Endothelial cell of umbilical vein (primary cell): ENCODE measurements at regions not wholly inside any gene's neighbourhood (a gene's known extent, or its start where the extent isn't known, plus 50 kb on each side); places are given as distances from the start of the nearest gene placed in this dataset.

Experiments used
- BruUV-seq: library from RNA; stranded (reverse); fragments of 400-500 nt; replicated peaks from 2 replicates; lab custom pipeline; 2021; lab: Mats Ljungman, UMichigan
- CTCF ChIA-PET: fragments of 300-600, 350-600 bp; sonication (Branson Sonifier 250); formaldehyde crosslinking; loops from one replicate; lab custom pipeline; 2021; ENCODE audit warnings: antibody characterized with exemption, inconsistent platforms; lab: Charles Lee
- POLR2A ChIA-PET: fragments of 300-600, 350-600 bp; sonication (Branson Sonifier 250); formaldehyde crosslinking; loops from one replicate; lab custom pipeline; 2021; ENCODE audit warnings: antibody characterized with exemption, inconsistent platforms; lab: Charles Lee
- DNase-seq: peaks from one replicate; pipeline ENCODE4 v3.0.0-alpha.2; 2011; ENCODE audit warnings: low read depth, low spot score
- FAIRE-seq: peaks from 2 replicates; lab custom pipeline; 2011; peaks lifted over from hg19 to GRCh38; lab: Jason Lieb, UNC
- H2AFZ ChIP-seq: 2 replicates; pipeline ENCODE4 v1.6.0; 2012; ENCODE audit warnings: low read depth, low read length, control low read depth, inconsistent platforms
- H3K27ac ChIP-seq: 2 replicates; pipeline ENCODE4 v1.5.1; 2011; ENCODE audit warnings: low read depth, mild to moderate bottlenecking, control low read depth, low read length, moderate library complexity; ENCODE audit not compliant: insufficient read depth
- H3K27me3 ChIP-seq, 2 experiments: 2 replicates each; pipeline versions ENCODE4 v1.6.0 to v1.6.1; 2011; ENCODE audit warnings: low read length in 2 of 2, mixed read lengths in 1 of 2; ENCODE audit not compliant: control insufficient read depth in 2 of 2, insufficient read depth in 2 of 2
- H3K36me3 ChIP-seq, 2 experiments: 2 replicates in 1 of 2; 3 replicates in 1 of 2; pipeline ENCODE4 v1.5.1; 2011; ENCODE audit warnings: low read length in 2 of 2, mild to moderate bottlenecking in 1 of 2, moderate library complexity in 1 of 2; ENCODE audit not compliant: control insufficient read depth in 2 of 2, insufficient read depth in 2 of 2; ENCODE audit errors: extremely low read depth in 1 of 2
- H3K4me1 ChIP-seq: 3 replicates; pipeline ENCODE4 v1.5.1; 2011; ENCODE audit warnings: mild to moderate bottlenecking, low read length; ENCODE audit not compliant: control insufficient read depth, insufficient read depth; ENCODE audit errors: extremely low read depth
- H3K4me2 ChIP-seq: 2 replicates; pipeline ENCODE4 v1.6.1; 2011; ENCODE audit warnings: low read length, control low read depth, mixed read lengths; ENCODE audit not compliant: insufficient read depth
- H3K4me3 ChIP-seq, 3 experiments: fragments of 200-600 bp in 1 of 3; sonication (generic), shearing (Covaris generic) in 1 of 3; replicated peaks in 1 of 3; 2 replicates each; pipeline ENCODE4 v1.5.1; 2011 to 2016; ENCODE audit warnings: control low read depth in 3 of 3, low read length in 3 of 3, mild to moderate bottlenecking in 2 of 3, inconsistent platforms in 1 of 3, low read depth in 1 of 3, moderate library complexity in 1 of 3; ENCODE audit not compliant: insufficient read depth in 1 of 3
- H3K79me2 ChIP-seq: 2 replicates; pipeline ENCODE4 v1.6.0; 2012; ENCODE audit warnings: low read length, inconsistent platforms; ENCODE audit not compliant: control insufficient read depth, insufficient read depth
- H3K9ac ChIP-seq: replicated peaks from 2 replicates; pipeline ENCODE3; 2011; ENCODE audit warnings: low read length, control low read depth; ENCODE audit not compliant: insufficient read depth; ENCODE audit errors: extremely low read depth
- H3K9me1 ChIP-seq: replicated peaks from 3 replicates; pipeline ENCODE4 v1.6.0; 2011; ENCODE audit warnings: mild to moderate bottlenecking, low read length; ENCODE audit not compliant: control insufficient read depth, insufficient read depth; ENCODE audit errors: extremely low read depth
- H3K9me3 ChIP-seq: replicated peaks from 2 replicates; pipeline ENCODE4 v1.5.1; 2012; ENCODE audit warnings: low read length, inconsistent platforms; ENCODE audit not compliant: control insufficient read depth, insufficient read depth
- H4K20me1 ChIP-seq: replicated peaks from 2 replicates; pipeline ENCODE3; 2011; ENCODE audit warnings: mild to moderate bottlenecking, low read length; ENCODE audit not compliant: control insufficient read depth, insufficient read depth; ENCODE audit errors: extremely low read depth
- EZH2 ChIP-seq: IDR thresholded peaks from 2 replicates; pipeline ENCODE4 v1.6.1; 2012; ENCODE audit warnings: borderline replicate concordance, low read depth, mild to moderate bottlenecking, moderate library complexity, low read length, inconsistent platforms; ENCODE audit not compliant: severe bottlenecking
- FOS ChIP-seq: IDR thresholded peaks from 2 replicates; pipeline ENCODE4 v1.6.1; 2011; ENCODE audit warnings: mild to moderate bottlenecking, low read length, moderate library complexity, borderline replicate concordance; ENCODE audit not compliant: insufficient read depth
- GATA2 ChIP-seq: IDR thresholded peaks from 2 replicates; pipeline ENCODE4 v1.7.0; 2011; ENCODE audit warnings: low read depth, mild to moderate bottlenecking, moderate library complexity, mixed read lengths, low read length; ENCODE audit not compliant: insufficient read length, insufficient read depth
- JUN ChIP-seq: IDR thresholded peaks from 2 replicates; pipeline ENCODE4 v1.6.1; 2011; ENCODE audit warnings: borderline replicate concordance, low read depth; ENCODE audit not compliant: insufficient read length, insufficient read depth
- MAX ChIP-seq: IDR thresholded peaks from 2 replicates; pipeline ENCODE4 v1.6.1; 2011; ENCODE audit not compliant: insufficient read depth, insufficient read length
- MYC ChIP-seq: IDR thresholded peaks from one replicate; pipeline ENCODE4 v1.6.1; 2011; ENCODE audit warnings: mild to moderate bottlenecking, low read depth, low read length
- POLR2A ChIP-seq: IDR thresholded peaks from 2 replicates; pipeline ENCODE4 v1.6.1; 2012; ENCODE audit warnings: low read depth, mild to moderate bottlenecking, control low read depth, low read length
- POLR2AphosphoS5 ChIP-seq: IDR thresholded peaks from 2 replicates; pipeline ENCODE4 v1.6.1; 2012; ENCODE audit warnings: low read depth, mild to moderate bottlenecking, control low read depth, low read length, moderate library complexity; ENCODE audit not compliant: insufficient read depth
- dilution Hi-C: fragments of 300-500 bp; cut with MboI; formaldehyde crosslinking; loops from one replicate; pipeline ENCODE4 v1.15.0; 2019; ENCODE audit warnings: low sequenced_read_pairs; ENCODE audit not compliant: extremely low pct_ligation_motif_present
- intact Hi-C: fragments of 100-400 bp; cut with micrococcal nuclease; formaldehyde crosslinking; loops from one replicate; pipeline ENCODE4 v1.10.0; 2022
- TF ChIP-seq, protein P1 (sequence below), 2 donors: IDR thresholded peaks; 1 replicate in 1 of 2; 2 replicates in 1 of 2; pipeline ENCODE4 v1.5.1; 2011; ENCODE audit warnings: low read length in 2 of 2, mild to moderate bottlenecking in 2 of 2, moderate library complexity in 2 of 2, control low read depth in 1 of 2, inconsistent platforms in 1 of 2, low read depth in 1 of 2; ENCODE audit not compliant: insufficient read depth in 1 of 2; ENCODE audit errors: extremely low read depth in 1 of 2

DNA sequence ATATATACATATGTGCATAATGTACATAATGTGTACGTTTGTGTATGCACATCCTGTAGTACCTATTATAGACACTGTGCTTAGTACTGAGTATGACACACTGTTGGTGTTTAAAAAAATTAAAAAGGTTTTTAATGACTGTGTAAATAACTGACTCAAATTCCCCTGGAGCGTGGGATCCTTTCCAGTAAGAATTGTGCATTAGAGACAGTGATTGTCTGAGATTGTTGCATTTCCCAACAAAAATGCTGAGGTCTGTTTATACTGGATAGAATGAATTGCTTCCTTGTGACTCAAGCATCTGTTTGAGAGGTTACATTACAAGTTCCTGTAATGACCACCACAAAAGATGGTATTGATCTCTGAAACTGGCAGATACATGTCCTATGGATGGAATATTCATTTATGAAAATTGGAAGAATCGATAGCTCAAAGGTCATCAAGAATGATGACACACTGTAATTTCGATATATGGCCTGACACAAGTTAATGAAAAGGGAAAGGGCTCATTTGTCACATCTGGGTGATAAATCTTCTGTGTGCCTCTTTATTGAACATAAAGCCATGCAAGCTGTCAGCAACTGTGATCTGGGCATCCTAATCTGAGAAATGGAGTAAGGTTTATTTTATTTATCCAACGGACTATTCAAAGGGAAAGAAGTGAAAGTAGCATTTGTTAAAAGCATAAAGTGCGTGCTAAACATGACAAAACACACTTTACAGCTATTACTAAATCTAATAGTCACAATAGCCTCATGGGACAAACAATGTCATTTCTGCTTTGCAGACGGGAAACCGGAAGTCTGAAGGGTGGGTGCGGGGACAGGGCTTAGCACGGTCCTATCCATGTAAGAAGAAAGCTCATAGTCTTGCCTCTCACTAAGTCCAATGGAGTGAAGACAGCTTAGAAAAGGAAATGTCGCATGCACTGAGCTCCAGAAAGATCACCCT, 228.8 kb downstream of the CDH11 start:
- Histone ChIP-seq H3K9me1 (no peaks in the 10 kb centered on the region), H4K20me1 (no peaks in the 10 kb centered on the region), H3K27ac (no peak overlapping the region), H2AFZ (no peak overlapping the region), H3K9me3 (no peaks in the 10 kb centered on the region), H3K4me1 (no peaks in the 10 kb centered on the region), H3K27me3 (no peaks in the 10 kb centered on the region), H3K79me2 (no peaks in the 10 kb centered on the region), H3K36me3 (no peaks in the 10 kb centered on the region), H3K4me2 (no peak overlapping the region), H3K4me3 (no peak overlapping the region), H3K9ac (no peak overlapping the region)
- FAIRE-seq (no peak), DNase-seq (peak; percentile 9)
- no TSS peak for BruUV-seq
- dilution Hi-C loops (no loop called here), intact Hi-C loops (no loop called here)
- ChIA-PET CTCF (interaction anchor here (1.1 to 1.8 kb wide), 2 partner anchors 26 to 35 kb away, joined by 3 read pairs; no protein-coding TSS in a partner anchor), POLR2A (no interaction called here)
- TF ChIP-seq MAX (no peak), FOS (no peak), JUN (no peak), GATA2 (no peak), POLR2A (no peak), POLR2AphosphoS5 (no peak), EZH2 (no peak), MYC (no peak)
- TF ChIP-seq, protein P1, sequence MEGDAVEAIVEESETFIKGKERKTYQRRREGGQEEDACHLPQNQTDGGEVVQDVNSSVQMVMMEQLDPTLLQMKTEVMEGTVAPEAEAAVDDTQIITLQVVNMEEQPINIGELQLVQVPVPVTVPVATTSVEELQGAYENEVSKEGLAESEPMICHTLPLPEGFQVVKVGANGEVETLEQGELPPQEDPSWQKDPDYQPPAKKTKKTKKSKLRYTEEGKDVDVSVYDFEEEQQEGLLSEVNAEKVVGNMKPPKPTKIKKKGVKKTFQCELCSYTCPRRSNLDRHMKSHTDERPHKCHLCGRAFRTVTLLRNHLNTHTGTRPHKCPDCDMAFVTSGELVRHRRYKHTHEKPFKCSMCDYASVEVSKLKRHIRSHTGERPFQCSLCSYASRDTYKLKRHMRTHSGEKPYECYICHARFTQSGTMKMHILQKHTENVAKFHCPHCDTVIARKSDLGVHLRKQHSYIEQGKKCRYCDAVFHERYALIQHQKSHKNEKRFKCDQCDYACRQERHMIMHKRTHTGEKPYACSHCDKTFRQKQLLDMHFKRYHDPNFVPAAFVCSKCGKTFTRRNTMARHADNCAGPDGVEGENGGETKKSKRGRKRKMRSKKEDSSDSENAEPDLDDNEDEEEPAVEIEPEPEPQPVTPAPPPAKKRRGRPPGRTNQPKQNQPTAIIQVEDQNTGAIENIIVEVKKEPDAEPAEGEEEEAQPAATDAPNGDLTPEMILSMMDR (IDR thresholded peaks at IDR 0.05; ENCODE audit: extremely low read depth in 1 of 2, insufficient read depth in 1 of 2, low read depth in 1 of 2, low read length in 2 of 2), result no peak
